GM12874 (cell line): ENCODE measurements at regions not wholly inside any gene's neighbourhood (a gene's known extent, or its start where the extent isn't known, plus 50 kb on each side); places are given as distances from the start of the nearest gene placed in this dataset.

Experiments used
- CTCF ChIP-seq: IDR thresholded peaks from 2 replicates; pipeline ENCODE4 v1.5.1; 2011; ENCODE audit warnings: low read depth, mild to moderate bottlenecking, control low read depth, low read length, moderate library complexity; ENCODE audit not compliant: insufficient read depth

DNA sequence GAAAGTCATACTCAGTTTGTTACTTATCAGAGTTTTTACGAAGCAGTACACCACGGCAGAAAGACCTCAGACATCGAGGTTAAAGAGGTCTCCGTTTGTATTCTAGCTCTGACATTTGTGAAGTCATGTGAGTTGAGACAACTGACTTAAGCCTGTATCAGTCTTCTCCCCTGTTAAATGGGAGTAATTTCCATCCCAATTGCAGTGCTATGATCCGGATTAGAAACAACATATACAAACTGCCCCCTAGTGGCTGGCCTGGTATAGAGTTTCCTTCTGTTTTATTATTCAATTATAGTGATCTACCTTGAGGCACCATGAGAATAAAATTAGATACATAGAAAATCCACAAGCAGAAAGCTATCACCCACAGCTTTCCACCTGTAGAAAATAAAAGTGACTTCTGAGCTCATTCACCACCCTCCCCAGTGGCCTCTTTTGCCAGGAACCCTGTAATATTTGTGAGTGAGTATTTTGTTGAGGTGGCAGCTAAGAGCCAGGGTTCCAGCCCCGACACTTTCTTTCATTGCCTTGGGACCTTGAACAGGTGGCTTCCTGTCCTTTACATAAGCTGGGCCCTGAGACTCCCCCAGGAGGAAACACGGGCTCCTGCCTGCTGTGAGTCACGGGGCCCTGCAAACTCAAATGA is 607.2 kb upstream of the MGMT start:
- TF ChIP-seq CTCF = peak; percentile 49; the same call in 1 of the 2 replicates

DNA sequence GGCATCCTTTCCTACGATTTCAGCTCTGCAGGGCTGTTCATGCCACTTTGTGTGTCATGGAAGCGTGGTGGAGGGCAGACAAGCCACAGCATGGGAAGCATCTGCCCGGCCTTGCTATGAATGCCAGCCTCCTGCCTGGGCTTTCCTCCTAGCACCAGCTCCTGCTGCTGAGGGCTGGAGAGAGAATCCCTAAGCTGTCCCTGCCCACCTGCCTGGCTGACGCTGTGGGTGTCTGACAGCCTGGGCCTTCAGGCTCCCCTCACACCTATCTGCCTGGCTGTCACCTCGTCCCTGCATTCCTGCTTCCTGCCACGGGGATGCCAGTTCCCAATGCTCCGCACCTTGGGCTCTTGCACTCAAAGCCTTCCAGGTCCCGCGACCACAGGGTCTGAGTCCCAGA is 606.5 kb upstream of the MGMT start:
- TF ChIP-seq CTCF = no peak

- TF ChIP-seq CTCF = no peak
Measured at GRCh38 chr10:128861018-128861901, 605.8 kb upstream of the MGMT start.

DNA sequence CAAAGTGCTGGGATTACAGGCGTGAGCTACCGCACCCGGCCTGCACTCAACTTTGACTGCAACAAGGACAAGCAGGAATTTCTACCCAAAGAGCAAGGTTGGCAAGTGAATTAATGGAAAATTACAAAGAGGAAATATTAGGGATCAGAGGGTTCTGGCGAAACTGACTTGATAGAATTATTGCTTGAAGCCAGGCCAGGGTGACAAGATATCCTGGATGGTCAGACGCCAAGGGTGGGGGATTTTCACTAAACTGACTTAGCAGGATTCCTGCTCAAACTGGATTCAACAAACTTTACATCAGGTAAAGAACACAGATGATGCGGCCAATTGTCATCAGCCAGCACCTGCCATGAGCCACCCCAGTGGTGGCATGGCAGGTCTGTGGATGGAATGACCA is 603.6 kb upstream of the MGMT start:
- TF ChIP-seq CTCF = no peak

DNA sequence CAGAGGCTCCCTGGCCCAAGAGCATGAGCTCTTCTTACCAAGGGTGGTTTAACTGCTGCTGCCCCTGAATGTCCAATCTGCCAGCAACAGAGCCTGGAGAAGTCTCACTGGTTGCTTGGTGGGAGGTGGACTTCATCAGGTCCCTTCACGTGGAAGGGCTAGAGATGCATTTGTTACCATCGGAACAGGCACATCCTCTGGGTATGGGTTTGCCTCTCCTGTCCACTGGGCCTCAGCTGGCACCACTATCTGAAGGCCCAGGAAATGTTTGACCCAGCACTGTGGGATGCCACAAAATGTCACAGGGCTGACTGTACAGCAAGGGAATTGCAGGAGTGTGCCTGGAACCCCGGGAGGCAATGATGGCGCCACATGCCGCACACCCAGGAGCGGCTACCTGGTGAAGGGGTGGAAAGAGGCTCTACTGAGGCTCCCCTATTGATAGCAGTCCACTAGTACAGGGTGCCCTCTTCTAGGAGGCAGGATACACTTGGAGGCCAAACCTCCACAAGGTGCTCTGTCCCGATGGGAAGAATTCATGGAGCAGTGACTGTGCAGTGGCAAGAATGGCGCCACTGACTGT is 603.1 kb upstream of the MGMT start:
- no peak for TF ChIP-seq CTCF

DNA sequence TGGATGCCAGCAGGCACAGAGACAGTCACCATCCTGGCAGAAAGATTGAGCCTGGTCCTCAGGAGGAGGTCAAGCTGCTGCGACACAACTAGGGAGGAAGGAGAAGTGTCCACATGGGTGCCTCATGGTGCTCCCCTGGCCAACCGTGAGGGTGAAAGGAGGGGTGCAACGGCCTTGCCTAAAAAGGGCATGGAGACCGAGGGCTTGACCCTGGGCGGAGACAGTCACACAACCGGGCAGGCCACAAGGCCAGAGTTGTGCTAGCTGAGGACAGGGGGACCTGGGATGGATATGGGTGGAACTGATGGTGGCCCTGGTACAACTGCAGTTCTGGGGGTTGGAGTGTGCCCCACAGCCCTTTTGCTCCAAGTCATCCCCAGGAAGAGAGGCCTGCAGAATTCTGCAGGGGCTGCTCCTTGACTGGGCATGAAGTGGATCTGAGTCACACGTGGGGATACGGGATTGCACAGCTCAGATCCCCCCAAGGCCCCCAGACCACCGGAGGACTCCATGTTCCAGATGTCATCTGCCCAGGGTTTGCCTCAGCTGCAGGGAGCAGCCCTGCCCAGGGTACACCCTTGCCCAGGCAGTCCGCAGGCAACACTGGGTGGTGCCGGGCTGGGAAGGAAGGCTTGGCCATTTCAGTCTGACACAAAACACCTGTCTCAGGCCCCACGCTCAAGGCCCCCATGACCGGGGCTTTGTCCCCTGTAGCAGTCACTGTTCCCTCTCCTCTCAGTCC is 602.3 kb upstream of the MGMT start:
- TF ChIP-seq CTCF = no peak
